HCT116 (cell line): ENCODE measurements at regions not wholly inside any gene's neighbourhood (a gene's known extent, or its start where the extent isn't known, plus 50 kb on each side); places are given as distances from the start of the nearest gene placed in this dataset.
"Not testable (repeated sequence)": the region's sequence is repeated elsewhere in the genome, so short reads cannot be mapped to it uniquely, and the experiment has no call there.

ENCODE experiments used
- ATAC-seq: fragments of 200-7000 bp; cut with Tn5 transposase; 2 replicates; pipeline ENCODE4 v1.9.1; 2020; ENCODE audit warnings: mild to moderate bottlenecking, moderate library complexity
- BruUV-seq: library from RNA; stranded (reverse); fragments of 400-500 nt; replicated peaks from 2 replicates; lab custom pipeline; 2021; lab: Mats Ljungman, UMichigan
- CTCF ChIA-PET: fragments of 300-600 bp; sonication (Branson Sonifier 250); formaldehyde crosslinking; loops from one replicate; lab custom pipeline; 2021; ENCODE audit warnings: antibody characterized with exemption; lab: Charles Lee
- POLR2A ChIA-PET: fragments of 300-600, 350-600 bp; sonication (Branson Sonifier 250); formaldehyde crosslinking; loops from one replicate; lab custom pipeline; 2021; ENCODE audit warnings: antibody characterized with exemption; lab: Charles Lee
- RAD21 ChIA-PET, 2 experiments: fragments of 300-600 bp; sonication (Branson Sonifier 250); formaldehyde crosslinking; loops; one replicate each; lab custom pipeline; 2023; ENCODE audit warnings: low total read pairs in 2 of 2; ENCODE audit not compliant: uncharacterized antibody in 2 of 2, unreplicated experiment in 2 of 2, low non-redundant PET in 1 of 2; lab: Charles Lee
- DNase-seq: peaks from one replicate; pipeline ENCODE4 v3.0.0-alpha.2; 2010; ENCODE audit warnings: low read depth, low spot score
- H2AFZ ChIP-seq: fragments of 200-600 bp; shearing (Covaris generic), sonication (generic); 2 replicates; pipeline ENCODE4 v1.6.1; 2017; ENCODE audit warnings: low read depth, mixed run types, mixed read lengths, antibody characterized with exemption, low read length; ENCODE audit not compliant: poor library complexity, severe bottlenecking
- H3K27ac ChIP-seq: 2 replicates; pipeline ENCODE4 v1.5.1; 2012; ENCODE audit warnings: low read depth, low read length
- H3K27me3 ChIP-seq: fragments of 200-600 bp; sonication (generic); 2 replicates; pipeline ENCODE4 v1.6.1; 2016; ENCODE audit warnings: mixed run types, low read length, mixed read lengths; ENCODE audit not compliant: insufficient read depth
- H3K36me3 ChIP-seq, 2 experiments: fragments of 200-500 bp in 1 of 2; fragments of 200-600 bp in 1 of 2; sonication (Bioruptor generic) in 1 of 2; sonication (generic) in 1 of 2; 2 replicates each; pipeline versions ENCODE4 v1.5.1 to v1.6.1; 2014 to 2016; ENCODE audit warnings: low read length in 2 of 2, inconsistent platforms in 1 of 2, mixed read lengths in 1 of 2, mixed run types in 1 of 2; ENCODE audit not compliant: insufficient read depth in 2 of 2, control insufficient read depth in 1 of 2
- H3K4me1 ChIP-seq, 2 experiments: fragments of 200-600 bp in 1 of 2; sonication (generic) in 1 of 2; 2 replicates each; pipeline versions ENCODE4 v1.5.1 to v1.6.1; 2012 to 2017; ENCODE audit warnings: low read length in 2 of 2, inconsistent platforms in 1 of 2, mild to moderate bottlenecking in 1 of 2, mixed read lengths in 1 of 2, mixed run types in 1 of 2, moderate library complexity in 1 of 2; ENCODE audit not compliant: insufficient read depth in 2 of 2, control insufficient read depth in 1 of 2
- H3K4me2 ChIP-seq: fragments of 200-600 bp; sonication (generic); 2 replicates; pipeline ENCODE4 v1.6.1; 2017; ENCODE audit warnings: mixed run types, low read length, mixed read lengths
- H3K4me3 ChIP-seq, 2 experiments: fragments of 200-600 bp in 1 of 2; sonication (generic) in 1 of 2; replicated peaks in 1 of 2; 2 replicates each; pipeline ENCODE4 v1.5.1; 2011 to 2016; ENCODE audit warnings: low read length in 2 of 2, control low read depth in 1 of 2, low read depth in 1 of 2, mild to moderate bottlenecking in 1 of 2, mixed read lengths in 1 of 2, mixed run types in 1 of 2
- H3K79me2 ChIP-seq: fragments of 200-600 bp; sonication (generic); 2 replicates; pipeline ENCODE4 v1.6.1; 2017; ENCODE audit warnings: mild to moderate bottlenecking, mixed run types, low read length, moderate library complexity, mixed read lengths; ENCODE audit not compliant: insufficient read depth
- H3K9ac ChIP-seq: fragments of 200-600 bp; sonication (generic); 2 replicates; pipeline ENCODE4 v1.6.1; 2016; ENCODE audit warnings: low read length, mixed read lengths
- H3K9me2 ChIP-seq: fragments of 200-600 bp; sonication (generic), shearing (Covaris generic); 2 replicates; pipeline ENCODE4 v1.6.1; 2017; ENCODE audit warnings: mixed run types, mild to moderate bottlenecking, moderate library complexity; ENCODE audit not compliant: insufficient read depth
- H3K9me3 ChIP-seq, 2 experiments: fragments of 200-500 bp in 1 of 2; fragments of 200-600 bp in 1 of 2; sonication (Bioruptor generic) in 1 of 2; sonication (generic) in 1 of 2; 2 replicates each; pipeline ENCODE4 v1.6.1; 2014 to 2017; ENCODE audit warnings: low read length in 2 of 2, mixed read lengths in 2 of 2, inconsistent platforms in 1 of 2, low read depth in 1 of 2, mild to moderate bottlenecking in 1 of 2, mixed run types in 1 of 2, moderate library complexity in 1 of 2; ENCODE audit not compliant: control insufficient read depth in 1 of 2, insufficient read depth in 1 of 2
- H4K20me1 ChIP-seq: fragments of 200-600 bp; sonication (generic), shearing (Covaris generic); 2 replicates; pipeline ENCODE4 v1.6.1; 2017; ENCODE audit warnings: mixed run types, mild to moderate bottlenecking, moderate library complexity; ENCODE audit not compliant: insufficient read depth
- CEBPB ChIP-seq: IDR thresholded peaks from 2 replicates; pipeline ENCODE4 v1.6.1; 2012; ENCODE audit warnings: low read depth
- ELF1 ChIP-seq: IDR thresholded peaks from 2 replicates; pipeline ENCODE4 v1.6.1; 2012; ENCODE audit warnings: low read depth, borderline replicate concordance
- EZH2phosphoT487 ChIP-seq: fragments of 200-600 bp; IDR thresholded peaks from 2 replicates; pipeline ENCODE4 v1.6.1; 2018; ENCODE audit warnings: antibody characterized with exemption, borderline replicate concordance
- SP1 ChIP-seq: IDR thresholded peaks from 2 replicates; pipeline ENCODE4 v1.6.1; 2012; ENCODE audit warnings: low read depth
- TCF7L2 ChIP-seq: IDR thresholded peaks from 2 replicates; pipeline ENCODE4 v1.7.0; 2011; ENCODE audit warnings: borderline replicate concordance, inconsistent platforms; ENCODE audit not compliant: insufficient read depth, insufficient read length; ENCODE audit errors: extremely low read depth
- YY1 ChIP-seq: IDR thresholded peaks from 2 replicates; pipeline ENCODE4 v1.6.1; 2011; ENCODE audit warnings: low read length, low read depth, moderate library complexity, mild to moderate bottlenecking; ENCODE audit not compliant: insufficient replicate concordance; ENCODE audit errors: extremely low read depth
- intact Hi-C: fragments of 100-400 bp; cut with micrococcal nuclease; formaldehyde crosslinking; loops from 2 replicates; pipeline ENCODE4 v1.10.0; 2022
- TF ChIP-seq, protein P1 (sequence below): IDR thresholded peaks from 2 replicates; pipeline ENCODE4 v1.6.1; 2012

DNA sequence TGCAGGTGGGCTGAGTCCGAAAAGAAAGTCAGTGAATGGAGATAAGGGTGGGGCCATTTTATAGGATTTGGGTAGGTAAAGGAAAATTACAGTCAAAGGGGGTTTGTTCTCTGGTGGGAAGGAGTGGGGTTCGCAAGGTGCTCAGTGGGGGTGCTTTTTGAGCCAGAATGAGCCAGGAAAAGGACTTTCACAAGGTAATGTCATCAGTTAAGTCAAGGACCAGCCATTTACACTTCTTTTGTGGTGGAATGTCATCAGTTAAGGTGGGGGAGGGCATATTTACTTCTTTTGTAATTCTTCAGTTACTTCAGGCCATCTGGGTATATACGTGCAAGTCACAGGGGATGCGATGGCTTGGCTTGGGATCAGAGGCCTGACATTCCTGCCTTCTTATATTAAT is 705.5 kb upstream of the NEGR1 start:
- H4K20me1 ChIP-seq, RAD21 ChIA-PET, ATAC-seq, intact Hi-C loops, H3K79me2 ChIP-seq, POLR2A ChIA-PET, DNase-seq, H3K4me2 ChIP-seq, H3K36me3 ChIP-seq, H3K27me3 ChIP-seq, H3K4me1 ChIP-seq, CTCF ChIA-PET, H3K9me3 ChIP-seq, BruUV-seq, H3K9me2 ChIP-seq, H3K4me3 ChIP-seq, H3K27ac ChIP-seq, H3K9ac ChIP-seq, H2AFZ ChIP-seq: not testable (repeated sequence)

DNA sequence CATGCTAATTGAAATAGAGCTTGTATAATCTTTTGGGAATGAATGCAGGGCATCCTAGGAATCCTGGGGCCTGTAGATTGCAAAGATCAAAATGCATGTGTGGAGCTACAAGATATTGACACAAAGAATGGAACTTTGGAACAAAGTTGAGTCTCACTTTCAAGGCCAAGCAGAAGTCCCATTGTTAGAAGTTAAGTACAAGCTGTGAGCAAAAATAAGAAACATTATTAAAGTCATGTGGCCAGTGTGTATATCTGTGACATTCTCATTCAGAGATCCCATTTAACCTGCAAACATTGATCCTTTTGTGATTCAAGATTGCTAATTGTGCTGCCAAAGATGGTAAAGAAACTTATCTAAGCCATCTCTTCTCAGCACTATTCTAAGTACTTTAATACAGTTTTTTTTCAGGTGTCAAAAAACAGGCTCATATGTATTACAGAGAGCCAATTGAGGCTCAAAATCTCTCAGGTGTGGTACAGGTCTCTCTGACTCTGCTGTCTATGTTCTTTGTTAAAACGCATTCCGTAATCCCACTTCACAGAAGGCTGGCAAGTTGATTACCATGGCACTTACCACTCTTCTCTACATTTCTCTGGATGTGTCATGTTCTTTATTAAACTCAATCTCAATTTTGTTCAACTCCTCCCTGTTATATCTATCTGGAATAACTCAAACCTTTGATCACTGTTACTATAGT is 704.4 kb upstream of the NEGR1 start:
- H3K9me2 ChIP-seq: no peaks in the 10 kb centered on the region
- intact Hi-C loops: no loop called here
- no peak overlapping the region for H2AFZ ChIP-seq
- no peak overlapping the region for H3K4me3 ChIP-seq
- H3K79me2 ChIP-seq: no peaks in the 10 kb centered on the region
- no peaks in the 10 kb centered on the region for H3K4me1 ChIP-seq
- peaks cover 0 to 5% of the 10 kb centered on the region in 2 experiments; a peak in 1 of 4 replicates for H3K9me3 ChIP-seq
- no peak overlapping the region for H3K9ac ChIP-seq
- no peak overlapping the region for H3K27ac ChIP-seq
- no peaks in the 10 kb centered on the region for H3K27me3 ChIP-seq
- BruUV-seq: no TSS peak
- RAD21 ChIA-PET: no interaction called here
- TF ChIP-seq, protein P1, sequence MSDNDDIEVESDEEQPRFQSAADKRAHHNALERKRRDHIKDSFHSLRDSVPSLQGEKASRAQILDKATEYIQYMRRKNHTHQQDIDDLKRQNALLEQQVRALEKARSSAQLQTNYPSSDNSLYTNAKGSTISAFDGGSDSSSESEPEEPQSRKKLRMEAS: no peak
- TF ChIP-seq YY1: no peak
- TF ChIP-seq ELF1: no peak
- no peak for TF ChIP-seq TCF7L2
- no peak for TF ChIP-seq EZH2phosphoT487
- TF ChIP-seq SP1: no peak
- TF ChIP-seq CEBPB: no peak
- TF ChIP-seq, all 23 proteins: peak for 0
- Histone ChIP-seq H3K36me3 (no peaks in the 10 kb centered on the region), H3K4me2 (no peak overlapping the region), H4K20me1 (no peaks in the 10 kb centered on the region)
- CTCF ChIA-PET: no interaction called here
- ATAC-seq (no peak), DNase-seq (no peak)
- POLR2A ChIA-PET: no interaction called here

DNA sequence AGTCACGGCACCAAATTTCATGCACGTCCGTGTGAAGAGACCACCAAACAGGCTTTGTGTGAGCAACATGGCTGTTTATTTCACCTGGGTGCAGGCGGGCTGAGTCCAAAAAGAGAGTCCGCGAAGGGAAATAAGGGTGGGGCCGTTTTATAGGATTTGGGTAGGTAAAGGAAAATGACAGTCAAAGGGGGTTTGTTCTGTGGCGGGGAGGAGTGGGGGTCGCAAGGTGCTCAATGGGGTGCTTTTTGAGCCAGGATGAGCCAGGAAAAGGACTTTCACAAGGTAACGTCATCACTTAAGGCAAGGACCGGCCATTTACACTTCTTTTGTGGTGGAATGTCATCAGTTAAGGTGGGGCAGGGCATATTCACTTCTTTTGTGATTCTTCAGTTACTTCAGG is 702.7 kb upstream of the NEGR1 start:
- H3K79me2 ChIP-seq, H3K4me1 ChIP-seq, ATAC-seq, H3K4me2 ChIP-seq, DNase-seq, RAD21 ChIA-PET, intact Hi-C loops, H4K20me1 ChIP-seq, H3K4me3 ChIP-seq, POLR2A ChIA-PET, H3K9ac ChIP-seq, H3K27ac ChIP-seq, BruUV-seq, CTCF ChIA-PET, H3K27me3 ChIP-seq, H3K9me2 ChIP-seq, H3K36me3 ChIP-seq, H3K9me3 ChIP-seq, H2AFZ ChIP-seq: not testable (repeated sequence)

DNA sequence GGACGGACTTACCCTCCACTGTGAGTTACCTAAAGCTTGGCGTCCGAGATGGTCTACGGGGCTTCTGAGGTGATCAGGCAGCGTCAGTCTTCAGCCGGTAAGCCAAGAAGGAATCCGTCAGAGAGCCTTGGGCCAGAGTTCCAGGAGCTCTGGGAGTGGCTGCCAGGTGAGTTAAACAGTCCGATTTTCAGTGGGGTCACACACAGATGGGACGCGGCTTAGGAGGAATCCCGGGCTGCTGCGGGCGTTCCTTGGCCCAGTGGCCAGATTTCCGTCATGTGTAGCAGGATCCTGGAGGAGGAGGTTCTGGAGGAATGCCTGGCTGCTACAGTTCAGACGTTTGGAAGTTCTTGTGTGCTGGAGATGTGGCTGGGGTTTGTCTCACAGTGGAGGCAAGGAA is 700.7 kb upstream of the NEGR1 start:
- CTCF ChIA-PET, intact Hi-C loops, H3K4me1 ChIP-seq, H3K9me3 ChIP-seq, H3K27me3 ChIP-seq, H3K27ac ChIP-seq, H3K4me3 ChIP-seq, H3K79me2 ChIP-seq, RAD21 ChIA-PET, H4K20me1 ChIP-seq, BruUV-seq, H2AFZ ChIP-seq, POLR2A ChIA-PET, DNase-seq, H3K9ac ChIP-seq, H3K9me2 ChIP-seq, H3K36me3 ChIP-seq, ATAC-seq, H3K4me2 ChIP-seq: not testable (repeated sequence)
